Muscle of leg (tissue), 3 donors: ENCODE measurements at regions not wholly inside any gene's neighbourhood (a gene's known extent, or its start where the extent isn't known, plus 50 kb on each side); places are given as distances from the start of the nearest gene placed in this dataset.
"Not testable (repeated sequence)": the region's sequence is repeated elsewhere in the genome, so short reads cannot be mapped to it uniquely, and the experiment has no call there.

Experiments
- DNase-seq: peaks from one replicate; pipeline ENCODE4 v3.0.0; 2013
- H3K27ac ChIP-seq: one replicate; pipeline ENCODE4 v1.5.1; 2013; ENCODE audit warnings: mild to moderate bottlenecking, low read length, control low read depth
- H3K27me3 ChIP-seq: one replicate; pipeline ENCODE4 v1.6.1; 2013; ENCODE audit warnings: low read length; ENCODE audit not compliant: control insufficient read depth, insufficient read depth
- H3K36me3 ChIP-seq: one replicate; pipeline ENCODE4 v1.6.1; 2013; ENCODE audit warnings: low read length; ENCODE audit not compliant: control insufficient read depth, insufficient read depth
- H3K4me1 ChIP-seq: one replicate; pipeline ENCODE4 v1.6.1; 2013; ENCODE audit warnings: low read length; ENCODE audit not compliant: control insufficient read depth, insufficient read depth
- H3K4me3 ChIP-seq: one replicate; pipeline ENCODE4 v1.5.1; 2013; ENCODE audit warnings: low read length, control low read depth
- H3K9me3 ChIP-seq: replicated peaks from 2 replicates; pipeline ENCODE4 v1.6.1; 2013; ENCODE audit warnings: low read depth, low read length; ENCODE audit not compliant: control insufficient read depth
- WGBS: methylation state at CpG from one replicate; pipeline ENCODE4 v1.1.5; 2013; ENCODE audit warnings: missing lambda C conversion rate; ENCODE audit not compliant: insufficient coverage; 5-methylcytosine and 5-hydroxymethylcytosine counted together

DNA sequence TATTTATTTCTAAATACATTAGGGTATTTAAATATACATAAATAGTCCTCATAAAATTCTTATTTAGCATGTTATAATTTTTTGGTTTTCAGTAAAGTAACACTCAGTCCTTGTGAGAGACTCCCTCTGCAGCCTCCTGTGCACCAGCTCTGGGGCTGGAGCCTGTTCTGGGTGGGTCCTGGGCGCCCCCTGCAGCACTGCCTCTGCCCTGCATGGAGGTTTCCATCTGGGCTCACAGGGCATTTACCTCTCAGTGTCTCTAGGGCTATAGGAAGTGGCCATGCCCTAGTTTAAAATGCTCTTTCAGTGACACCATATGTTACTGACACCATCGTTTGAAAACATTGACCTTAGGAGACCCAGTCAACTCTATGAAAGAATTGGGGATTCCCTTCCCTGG lies 1155.2 kb downstream of the TMEM121 start:
- Histone ChIP-seq H3K4me1 (no peaks in the 10 kb centered on the region), H3K36me3 (no peaks in the 10 kb centered on the region), H3K9me3 (peaks cover 42% of the 10 kb centered on the region), H3K27me3 (no peaks in the 10 kb centered on the region), H3K27ac (no peak overlapping the region), H3K4me3 (no peak overlapping the region)
- no peak for DNase-seq
- WGBS, result 40% methylated on average over 2 of the region's 2 CpGs

DNA sequence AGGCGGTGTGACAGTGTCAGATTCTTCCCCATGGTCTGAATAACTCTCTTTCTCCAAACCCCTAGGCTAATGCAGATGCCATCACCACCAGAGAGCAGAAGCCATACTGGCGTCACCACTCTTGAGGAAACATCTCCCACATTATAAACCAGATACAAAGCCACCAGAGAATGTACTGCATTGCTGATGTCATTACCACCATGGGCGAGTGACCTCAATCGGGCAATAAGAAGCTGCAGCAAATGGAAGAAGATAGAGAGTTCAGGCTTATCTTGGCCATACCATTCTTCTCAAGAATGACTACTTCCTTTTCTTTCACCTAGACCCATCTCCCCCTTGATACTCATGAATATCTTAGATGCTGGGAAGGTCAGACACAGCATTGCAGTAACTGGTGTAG lies 1157.2 kb downstream of the TMEM121 start:
- Histone ChIP-seq H3K9me3 (peaks cover 45% of the 10 kb centered on the region), H3K27ac (no peak overlapping the region), H3K36me3 (no peaks in the 10 kb centered on the region), H3K4me3 (no peak overlapping the region), H3K27me3 (no peaks in the 10 kb centered on the region), H3K4me1 (no peaks in the 10 kb centered on the region)
- WGBS, result 71% methylated on average over 1 of the region's 4 CpGs
- no peak for DNase-seq

DNA sequence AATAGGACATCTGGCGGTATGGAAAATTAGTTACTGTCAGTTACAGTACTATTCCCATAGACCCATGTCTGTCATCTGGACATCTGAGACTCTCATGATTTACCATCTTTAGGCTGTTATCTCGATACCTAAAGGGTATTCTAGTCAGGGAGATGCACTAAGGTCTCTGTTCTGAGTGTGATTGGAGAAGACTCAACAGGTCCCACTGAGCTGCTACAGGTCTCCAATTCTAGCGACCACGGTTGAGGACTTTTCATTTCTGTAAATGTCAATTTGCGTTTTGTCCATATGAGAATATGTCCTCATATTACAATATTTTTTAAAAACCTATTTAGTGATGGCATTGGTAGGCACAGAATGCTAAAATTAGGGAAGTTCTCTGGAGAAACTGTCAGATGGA lies 1160.2 kb downstream of the TMEM121 start:
- no peaks in the 10 kb centered on the region for H3K4me1 ChIP-seq
- no peaks in the 10 kb centered on the region for H3K27me3 ChIP-seq
- H3K36me3 ChIP-seq, result no peaks in the 10 kb centered on the region
- no peak overlapping the region for H3K4me3 ChIP-seq
- no CpG with 5 or more reads among the region's 5 CpGs for WGBS
- no peak for DNase-seq
- H3K9me3 ChIP-seq, result peaks cover 34% of the 10 kb centered on the region
- H3K27ac ChIP-seq, result no peak overlapping the region

DNA sequence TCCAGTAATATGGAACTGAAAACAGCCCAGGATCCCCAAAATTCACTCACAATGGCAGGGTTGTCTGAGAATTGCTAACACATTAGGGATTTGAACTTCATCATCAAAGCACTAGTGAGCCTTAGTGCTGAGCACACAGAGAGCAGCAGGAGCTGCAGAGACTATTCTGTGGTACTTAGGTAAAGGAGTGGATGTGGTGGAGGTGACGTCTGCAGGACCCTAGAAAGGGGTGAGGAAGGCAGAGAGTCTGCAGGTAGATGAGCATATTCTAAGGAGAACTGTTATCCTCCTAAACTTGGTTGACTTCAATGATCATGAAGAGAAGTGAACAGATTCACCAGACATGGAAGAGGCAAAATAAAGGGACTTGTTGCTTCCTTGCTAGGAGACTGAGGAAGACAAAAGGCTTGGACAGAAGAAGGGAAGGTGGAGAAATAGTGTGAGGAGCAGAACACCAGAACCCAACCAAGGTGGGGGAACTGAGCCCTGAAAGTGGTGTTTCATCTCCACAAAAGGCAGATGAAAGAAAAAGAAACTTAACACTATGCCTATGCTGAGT lies 1164.0 kb downstream of the TMEM121 start:
- Histone ChIP-seq H3K27ac (no peak overlapping the region), H3K9me3 (peaks cover 26% of the 10 kb centered on the region), H3K4me3 (no peak overlapping the region), H3K4me1 (no peaks in the 10 kb centered on the region), H3K27me3 (no peaks in the 10 kb centered on the region), H3K36me3 (no peaks in the 10 kb centered on the region)
- DNase-seq, result no peak
- WGBS, result 40% methylated on average over 1 of the region's 1 CpG

DNA sequence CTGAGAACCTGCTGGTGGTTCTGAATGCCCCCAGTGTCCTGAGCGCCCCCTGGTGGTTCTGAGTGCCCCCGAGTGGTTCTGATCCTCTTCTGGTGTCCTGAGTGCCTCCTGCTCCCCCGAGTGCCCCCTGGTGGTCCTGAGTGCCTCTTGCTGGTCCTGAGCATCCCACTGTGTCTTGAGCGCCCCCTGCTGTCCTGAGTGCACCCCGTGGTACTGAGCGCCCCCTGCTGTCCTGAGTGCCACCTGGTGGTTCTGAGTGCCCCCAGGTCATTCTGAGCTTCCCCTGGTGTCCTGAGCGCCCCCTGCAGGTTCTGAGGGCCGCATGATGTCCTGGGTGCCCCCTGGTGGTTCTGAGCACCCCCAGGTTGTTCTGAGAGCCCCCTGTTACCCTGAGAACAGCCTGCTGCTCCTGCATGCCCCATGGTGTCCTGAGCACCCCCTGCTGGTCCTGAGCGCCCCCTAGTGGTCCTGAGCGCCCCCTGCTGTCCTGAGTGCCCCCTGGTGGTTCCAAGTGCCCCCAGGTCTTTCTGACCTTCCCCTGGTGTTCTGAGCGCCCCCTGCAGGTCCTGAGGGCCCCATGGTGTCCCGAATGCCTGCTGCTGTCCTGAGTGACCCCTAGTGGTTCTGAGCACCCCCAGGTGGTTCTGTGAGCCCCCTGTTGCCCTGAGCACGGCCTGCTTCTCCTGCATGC lies 1165.4 kb downstream of the TMEM121 start:
- Histone ChIP-seq H3K27ac (no peak overlapping the region), H3K36me3 (no peaks in the 10 kb centered on the region), H3K27me3 (no peaks in the 10 kb centered on the region), H3K4me3 (no peak overlapping the region), H3K9me3 (peaks cover 21% of the 10 kb centered on the region), H3K4me1 (no peaks in the 10 kb centered on the region)
- WGBS, result 55% methylated on average over 13 of the region's 13 CpGs
- DNase-seq, result no peak

DNA sequence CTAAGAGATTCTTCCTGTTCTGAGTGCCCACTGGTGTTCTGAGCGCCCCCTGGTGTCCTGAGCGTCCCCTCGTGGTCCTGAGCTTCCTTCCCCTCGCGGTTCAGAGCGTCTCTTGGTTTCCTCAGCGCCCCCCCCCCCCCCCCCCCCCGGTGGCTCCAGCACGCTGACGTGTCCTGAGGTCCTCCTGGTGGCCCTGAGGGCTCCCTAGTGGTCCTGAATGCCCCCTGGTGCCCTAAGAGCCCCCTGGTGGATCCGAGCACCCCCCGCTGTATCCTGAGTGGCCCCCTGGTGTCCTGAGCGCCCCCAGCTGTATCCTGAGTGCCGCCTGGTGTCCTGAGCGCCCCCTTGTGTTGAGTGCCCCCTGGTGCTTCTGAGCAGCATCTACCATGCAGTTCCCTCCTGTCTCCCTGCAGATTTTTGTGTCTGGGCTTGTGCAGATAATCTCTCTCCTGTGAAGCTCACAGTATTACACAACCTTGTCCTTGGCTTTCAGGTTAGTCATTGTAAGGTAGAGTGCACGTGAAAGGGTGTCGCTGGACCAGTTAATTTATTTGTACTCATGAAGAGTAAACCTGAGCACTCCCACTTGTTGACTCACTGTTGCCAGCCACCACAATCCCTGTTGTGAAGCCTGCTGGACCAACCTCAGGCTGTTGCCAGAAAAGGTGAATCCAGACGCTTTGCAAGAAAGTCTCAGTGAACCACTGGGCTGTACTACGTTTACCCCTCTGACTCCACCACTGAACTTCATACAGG lies 1168.4 kb downstream of the TMEM121 start:
- Histone ChIP-seq H3K36me3 (no peaks in the 10 kb centered on the region), H3K4me1 (no peaks in the 10 kb centered on the region), H3K27ac (no peak overlapping the region), H3K27me3 (no peaks in the 10 kb centered on the region), H3K9me3 (peaks cover 17% of the 10 kb centered on the region), H3K4me3 (no peak overlapping the region)
- WGBS, result 50% methylated on average over 7 of the region's 19 CpGs
- DNase-seq, result no peak

DNA sequence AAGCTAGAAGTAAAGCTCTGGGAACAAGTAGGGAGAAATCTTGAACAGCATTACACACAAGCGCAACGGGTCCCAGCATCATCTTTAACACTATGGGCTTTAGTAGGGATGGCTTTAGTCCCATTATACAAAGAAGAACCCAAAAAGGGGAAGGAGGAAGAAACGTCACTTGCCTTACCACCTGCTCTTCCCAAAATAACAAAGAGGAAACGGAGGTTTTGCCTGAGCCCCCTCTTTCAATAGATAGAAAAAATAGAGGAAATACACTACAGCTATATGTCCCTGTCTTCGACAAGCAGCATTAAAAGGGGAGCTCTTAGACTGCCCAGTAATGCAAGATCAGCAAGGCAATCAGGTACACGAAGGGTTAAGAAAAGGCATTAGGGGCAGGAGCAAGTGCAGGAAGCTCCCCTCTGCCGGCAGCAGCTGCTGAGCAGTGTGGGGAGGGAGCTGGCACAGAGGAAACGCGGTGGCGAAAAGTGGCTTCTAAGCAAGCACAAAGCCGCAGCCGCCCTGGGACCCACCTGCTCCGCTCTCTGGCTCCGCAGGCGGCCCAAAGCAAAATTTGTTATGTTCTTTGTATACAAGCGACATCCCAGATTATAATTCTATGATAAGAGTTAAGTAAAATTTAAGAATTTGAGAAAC lies 1172.4 kb downstream of the TMEM121 start:
- peak; percentile 4 for DNase-seq
- whole genome bisulfite sequencing, result no CpG with 5 or more reads among the region's 16 CpGs

DNA sequence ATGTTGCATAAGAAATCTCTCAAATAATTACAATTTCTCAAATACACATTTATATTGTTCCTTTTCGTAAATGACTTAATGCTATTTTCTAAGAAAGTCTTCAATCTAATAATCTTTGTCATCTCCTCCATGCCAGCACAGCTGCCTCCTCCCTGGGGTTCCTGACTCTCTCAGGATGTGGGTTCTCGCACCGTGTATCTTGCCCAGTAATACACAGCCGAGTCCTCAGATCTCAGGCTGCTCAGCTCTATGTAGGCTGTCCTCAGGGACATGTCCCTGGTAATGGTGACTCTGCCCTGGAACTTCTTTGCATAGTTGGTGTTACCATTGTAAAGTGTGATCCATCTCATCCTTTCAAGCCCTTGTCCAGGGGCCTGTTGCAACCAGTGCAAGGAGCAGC lies 1177.3 kb downstream of the TMEM121 start:
- not testable (repeated sequence) for H3K4me3 ChIP-seq, H3K9me3 ChIP-seq, H3K36me3 ChIP-seq, H3K27ac ChIP-seq, H3K4me1 ChIP-seq, H3K27me3 ChIP-seq, DNase-seq
- no CpG with 5 or more reads among the region's 4 CpGs for WGBS

More for the DNA sequence above, 1172.4 kb downstream of the TMEM121 start:
- not testable (repeated sequence) for H3K27me3 ChIP-seq, H3K27ac ChIP-seq, H3K9me3 ChIP-seq, H3K36me3 ChIP-seq, H3K4me1 ChIP-seq, H3K4me3 ChIP-seq

DNA sequence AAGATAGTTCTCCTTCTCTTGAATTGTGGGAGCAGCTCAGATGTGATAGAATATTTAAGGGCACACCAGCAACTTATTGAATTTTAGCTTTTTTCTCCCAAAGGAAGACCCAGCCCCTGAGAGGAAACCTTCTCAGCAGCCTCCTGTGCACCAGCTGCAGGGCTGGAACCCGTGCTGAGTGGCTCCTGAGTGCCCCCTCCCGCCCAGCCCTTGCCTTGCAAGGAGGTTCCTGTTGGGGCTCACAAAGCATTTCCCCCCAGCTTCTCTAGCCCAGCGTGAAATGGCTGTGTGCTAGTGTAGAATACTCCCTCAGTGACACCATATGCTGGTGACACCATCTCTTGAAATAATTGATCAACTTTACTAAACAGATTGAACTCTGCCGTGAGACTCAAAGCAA lies 1180.1 kb downstream of the TMEM121 start:
- not testable (repeated sequence) for H3K27ac ChIP-seq, H3K27me3 ChIP-seq, DNase-seq, H3K4me1 ChIP-seq, H3K9me3 ChIP-seq, H3K4me3 ChIP-seq, H3K36me3 ChIP-seq
- WGBS, result no CpG with 5 or more reads among the region's 4 CpGs

DNA sequence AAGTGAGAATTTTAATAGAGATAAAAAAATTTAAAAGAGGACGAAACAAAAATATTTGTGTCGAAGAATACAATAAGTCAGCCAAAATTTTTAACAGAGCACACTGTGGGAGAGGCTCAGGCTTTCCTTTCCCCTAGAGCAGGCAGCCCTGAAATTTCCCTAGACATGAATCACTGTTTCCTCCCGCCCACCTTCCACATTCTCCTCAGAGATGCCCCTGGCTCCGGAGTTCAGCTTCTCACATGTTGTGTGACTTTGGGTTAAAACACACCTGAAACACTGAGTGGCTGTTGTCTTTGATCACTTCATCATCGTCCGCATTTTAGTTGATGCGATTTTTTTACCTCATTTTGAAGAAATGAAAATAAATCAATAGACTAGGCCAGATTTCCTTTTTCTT lies 1183.8 kb downstream of the TMEM121 start:
- H3K36me3 ChIP-seq, H3K9me3 ChIP-seq, DNase-seq, H3K27ac ChIP-seq, H3K27me3 ChIP-seq, H3K4me3 ChIP-seq, H3K4me1 ChIP-seq: not testable (repeated sequence)
- WGBS, result no CpG with 5 or more reads among the region's 7 CpGs
